Dermis blood vessel endothelial cell (primary cell): ENCODE measurements at regions not wholly inside any gene's neighbourhood (a gene's known extent, or its start where the extent isn't known, plus 50 kb on each side); places are given as distances from the start of the nearest gene placed in this dataset.

Experiments
- DNase-seq: peaks from one replicate; pipeline ENCODE4 v3.0.0; 2010

DNA sequence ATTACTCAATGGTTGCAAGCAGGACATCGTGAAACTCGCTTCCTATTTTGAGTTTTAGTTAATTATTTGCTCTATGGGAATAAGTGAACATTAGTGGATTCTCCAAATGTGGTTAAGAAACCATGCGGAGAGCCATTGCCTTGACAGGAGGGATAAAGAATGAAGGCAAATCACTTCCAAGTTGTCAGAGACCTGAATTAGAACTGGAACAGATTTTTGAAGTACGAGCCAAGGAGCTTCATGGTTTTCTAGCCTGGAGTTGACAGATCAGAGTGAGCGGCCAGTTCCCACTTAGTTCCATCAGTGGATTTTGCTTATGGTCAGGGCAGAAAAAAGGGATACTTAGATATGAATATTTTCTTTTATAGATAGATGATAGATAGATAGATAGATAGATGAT is 171.4 kb upstream of the CDH10 start:
- DNase-seq, result no peak

DNA sequence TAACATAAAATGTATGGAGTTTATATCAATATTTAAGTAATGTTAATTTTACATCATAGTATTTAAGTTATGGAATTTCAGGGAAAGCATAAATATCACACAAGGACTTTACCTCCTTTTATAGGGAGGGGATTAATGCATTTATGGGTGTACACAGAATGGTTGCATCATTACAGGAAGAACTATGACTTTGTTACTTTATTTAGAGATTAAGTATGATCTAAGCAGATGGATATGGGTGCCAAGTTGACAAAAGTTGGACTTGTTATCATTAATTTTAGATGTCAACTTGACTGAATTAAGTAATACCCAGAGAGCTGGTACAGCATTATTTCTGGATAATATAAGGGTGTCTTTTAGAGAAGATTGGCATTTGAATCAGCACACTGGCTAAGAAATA is 160.5 kb upstream of the CDH10 start:
- DNase-seq, result no peak

DNA sequence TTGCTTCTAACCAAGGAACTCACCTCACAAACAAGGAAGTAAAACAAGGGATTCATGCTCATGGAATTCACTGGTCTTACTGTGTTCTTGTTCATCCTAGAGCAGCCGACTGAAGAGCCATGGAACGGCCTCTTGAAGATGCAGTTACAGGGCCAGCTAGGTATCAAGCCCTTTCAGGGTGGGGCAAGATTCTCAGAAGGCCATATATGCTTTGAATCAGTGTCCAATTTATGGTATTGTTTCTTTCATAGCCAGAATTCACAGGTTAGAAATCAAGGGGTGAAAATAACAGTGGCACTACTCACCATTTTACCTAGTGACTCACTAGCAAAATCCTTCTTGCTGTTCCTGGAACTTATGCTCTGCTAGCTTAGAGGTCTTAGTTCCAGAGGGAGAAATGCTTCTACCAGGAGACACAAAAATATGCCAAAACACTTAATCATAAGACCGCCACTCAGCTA is 159.5 kb upstream of the CDH10 start:
- no peak for DNase-seq

DNA sequence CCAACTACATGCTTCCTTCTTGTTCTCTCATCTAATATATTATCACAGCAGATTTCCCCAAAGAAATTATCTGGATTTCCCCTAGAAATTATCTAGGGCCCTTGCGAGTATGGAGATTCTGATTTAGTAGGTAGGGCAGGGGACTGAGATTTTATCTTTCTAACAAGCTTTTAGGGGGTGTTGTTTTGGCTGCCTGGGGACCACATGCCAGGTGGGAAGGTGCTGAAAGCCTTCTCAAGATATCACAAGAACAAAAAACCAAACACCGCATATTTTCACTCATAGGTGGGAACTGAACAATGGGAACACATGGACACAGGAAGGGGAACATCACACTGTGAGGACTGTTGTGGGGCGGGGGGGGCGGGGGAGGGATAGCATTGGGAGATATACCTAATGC is 146.5 kb upstream of the CDH10 start:
- DNase-seq, result no peak

DNA sequence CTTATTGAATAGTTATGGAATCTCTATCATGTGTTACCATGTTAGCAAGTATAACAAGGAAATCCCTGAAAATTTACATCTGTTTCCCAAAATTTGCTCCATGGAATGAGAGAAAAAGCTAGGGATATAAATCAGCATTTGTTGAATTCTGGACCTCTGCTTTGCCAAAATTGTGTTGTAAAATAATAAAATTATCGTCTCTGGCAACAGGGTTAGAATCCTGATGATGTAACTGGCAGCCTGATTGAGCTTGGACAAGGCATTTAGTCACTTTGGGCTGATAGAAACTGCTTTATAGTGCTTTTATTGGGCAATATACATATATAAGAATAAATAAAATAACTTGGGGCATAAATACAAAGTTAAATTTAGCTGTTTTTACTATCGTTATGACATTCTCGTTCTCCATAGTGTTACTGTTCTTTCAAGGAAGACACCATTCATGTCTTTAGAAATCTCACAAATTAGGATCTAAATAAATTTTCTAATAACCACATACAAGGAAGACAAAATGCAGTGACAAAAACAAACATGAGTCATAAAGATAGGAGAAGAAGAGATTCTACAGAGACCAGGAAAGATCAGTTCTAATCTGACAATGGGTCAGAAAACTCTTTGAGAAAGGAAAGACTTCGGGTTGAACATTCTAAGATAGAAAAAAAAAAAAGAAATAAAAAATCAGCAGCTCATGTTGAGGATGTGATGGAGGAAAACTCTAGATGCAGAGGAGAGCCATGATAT is 145.0 kb upstream of the CDH10 start:
- DNase-seq, result no peak

DNA sequence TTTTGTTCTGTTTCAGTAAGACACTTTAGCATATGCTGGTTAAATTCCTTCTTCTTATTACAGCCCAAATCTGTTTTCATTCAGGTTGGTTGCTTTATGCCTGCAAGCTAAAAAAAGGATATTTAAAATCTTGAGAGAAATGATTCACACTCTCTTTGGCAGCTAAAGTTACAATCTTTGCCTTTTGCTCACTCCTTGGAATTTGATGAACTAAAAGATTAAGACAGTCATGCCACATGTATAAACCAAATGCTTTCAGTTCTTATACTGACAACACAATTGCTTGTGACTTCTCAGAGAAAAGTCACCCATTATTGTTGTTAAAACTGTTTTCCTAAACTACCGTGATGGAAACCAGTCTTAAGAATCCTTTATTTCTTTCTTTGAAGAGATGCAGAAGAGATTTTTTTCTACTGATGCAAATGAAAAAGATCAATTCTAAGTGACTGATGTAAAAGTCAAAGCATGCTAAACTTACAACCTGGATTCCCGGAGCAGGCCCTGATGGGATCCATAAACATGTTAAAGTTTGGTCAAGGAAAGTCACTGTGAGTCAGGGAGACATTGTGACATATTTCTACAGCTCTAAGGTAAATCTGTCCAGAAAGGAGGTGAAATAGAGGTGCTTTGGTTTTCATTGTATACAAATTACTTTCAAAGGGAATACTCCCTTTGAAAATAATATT is 144.2 kb upstream of the CDH10 start:
- DNase-seq, result no peak

DNA sequence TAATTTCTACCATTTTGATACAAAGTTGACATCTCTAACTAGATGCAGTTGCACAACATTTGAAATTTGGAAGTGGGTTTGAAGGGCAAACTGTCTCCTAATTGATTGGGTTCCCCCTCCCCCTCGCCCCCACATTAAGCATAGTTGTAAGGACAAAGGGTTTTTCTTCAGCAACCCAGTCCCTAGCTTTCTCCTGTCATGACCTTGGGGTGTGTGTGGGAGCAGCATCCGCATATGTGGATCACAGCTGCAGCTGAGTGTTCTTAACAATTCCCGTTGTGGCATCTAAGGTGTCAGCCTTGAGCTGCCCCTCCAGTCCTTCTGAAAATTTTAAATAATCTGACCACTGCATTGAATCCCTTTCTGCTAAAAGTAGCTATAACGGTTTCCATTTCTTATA is 141.3 kb upstream of the CDH10 start:
- no peak for DNase-seq

DNA sequence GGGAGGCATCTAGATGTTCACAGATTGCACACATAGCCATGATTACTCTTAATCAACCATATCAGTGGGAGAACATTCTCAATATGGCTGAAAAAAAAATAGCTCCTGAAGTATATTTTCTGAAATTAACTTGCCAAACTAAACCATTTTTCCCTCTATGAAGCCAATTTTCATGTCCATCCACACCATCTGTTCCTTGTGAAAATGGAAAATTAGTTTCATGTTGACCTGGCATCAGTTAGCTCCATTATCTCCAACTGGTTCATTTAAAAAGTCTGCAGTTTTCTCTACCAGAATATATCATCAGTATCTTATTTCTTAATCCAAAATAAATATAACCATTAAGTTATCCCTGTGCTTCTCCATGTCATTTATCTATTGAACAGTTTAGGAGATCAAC is 138.8 kb upstream of the CDH10 start:
- no peak for DNase-seq

DNA sequence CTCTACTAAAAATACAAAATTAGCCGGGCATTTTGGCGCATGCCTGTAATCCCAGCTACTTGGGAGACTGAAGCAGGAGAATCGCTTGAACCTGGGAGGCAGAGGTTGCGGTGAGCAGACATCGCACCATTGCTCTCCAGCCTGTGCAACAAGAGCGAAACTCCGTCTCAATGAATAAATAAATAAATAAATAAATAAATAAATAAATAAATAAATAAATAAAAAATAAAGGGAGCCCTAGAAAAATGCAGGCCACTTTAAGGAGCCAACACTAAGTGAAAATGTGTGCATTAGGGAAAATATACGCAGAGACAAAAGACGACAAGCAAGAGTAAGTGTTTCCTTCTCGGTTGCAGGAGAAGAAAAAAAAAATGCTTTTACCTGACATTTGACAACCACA is 132.6 kb upstream of the CDH10 start:
- DNase-seq, result no peak

DNA sequence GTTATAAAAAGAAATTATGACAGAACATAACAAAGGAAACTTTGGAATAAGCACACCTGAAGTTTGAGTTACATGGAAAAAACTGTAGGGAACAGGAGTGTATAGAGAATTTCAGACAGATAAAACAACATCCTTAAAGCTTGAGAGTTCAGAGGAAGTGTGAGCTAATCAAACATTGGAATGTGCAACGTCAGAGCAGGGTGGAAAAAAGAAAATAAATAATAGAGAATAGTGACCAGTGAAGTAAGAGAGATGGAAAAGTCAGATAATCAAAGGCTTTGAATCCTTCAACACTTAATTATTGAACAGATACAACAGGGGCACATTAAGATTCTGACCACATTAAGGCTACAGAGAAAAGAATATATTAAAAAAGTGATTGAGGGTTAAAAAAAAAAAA is 128.5 kb upstream of the CDH10 start:
- DNase-seq, result no peak

DNA sequence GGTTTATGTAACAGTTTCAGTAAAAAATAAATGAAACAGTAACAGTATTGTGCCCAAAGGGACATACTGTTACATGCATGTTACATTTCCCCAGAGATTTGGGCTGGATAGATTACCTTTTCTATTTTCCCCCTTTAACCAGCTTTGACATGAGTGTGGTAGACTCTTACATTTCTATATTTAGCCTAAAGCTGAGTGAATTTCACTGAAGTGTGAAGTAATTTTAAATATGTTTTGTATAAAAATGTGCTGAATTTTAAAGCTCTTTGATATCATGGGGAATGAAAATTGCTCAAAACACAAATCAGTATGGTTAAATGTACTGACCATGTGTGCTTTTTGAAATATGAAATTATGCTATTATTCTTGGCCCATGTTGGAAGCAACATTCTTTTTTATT is 122.3 kb upstream of the CDH10 start:
- no peak for DNase-seq

DNA sequence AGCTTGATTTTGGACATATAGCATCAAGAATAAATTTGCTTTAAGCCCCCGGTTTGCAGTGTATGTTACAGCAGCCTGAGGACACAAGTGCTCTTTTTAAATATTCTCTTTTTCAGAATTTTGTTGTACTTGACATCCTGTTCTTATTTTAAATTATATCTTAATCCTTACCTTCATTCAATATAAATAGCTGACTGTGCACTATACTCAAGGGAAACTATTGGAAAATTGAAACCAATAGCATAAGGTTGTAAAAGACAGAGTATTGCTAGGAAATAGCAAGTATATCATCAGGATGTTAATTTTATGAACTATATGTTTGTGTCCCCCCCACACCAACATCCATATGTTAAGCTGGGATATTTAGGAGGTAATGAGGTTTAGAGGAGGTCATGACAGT is 120.4 kb upstream of the CDH10 start:
- DNase-seq, result no peak

DNA sequence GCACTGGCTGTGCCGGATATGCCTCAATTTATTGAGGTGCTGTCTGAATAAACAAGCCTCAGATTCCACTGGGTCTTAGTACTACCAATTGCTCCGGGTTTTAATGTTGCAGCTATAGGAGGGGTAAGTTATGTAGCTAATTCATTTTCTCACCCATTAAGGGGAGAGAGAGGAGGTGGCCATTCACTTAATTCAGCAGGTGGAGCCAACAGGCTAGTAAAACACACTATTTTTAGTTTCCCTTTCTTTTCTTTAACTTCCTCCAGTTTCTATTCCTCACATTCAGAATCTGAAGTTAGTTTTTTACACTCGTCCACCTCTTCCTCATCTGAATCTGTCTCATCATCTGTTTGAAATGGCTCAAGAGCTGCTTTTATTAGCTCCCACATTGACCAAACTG is 105.6 kb upstream of the CDH10 start:
- no peak for DNase-seq

DNA sequence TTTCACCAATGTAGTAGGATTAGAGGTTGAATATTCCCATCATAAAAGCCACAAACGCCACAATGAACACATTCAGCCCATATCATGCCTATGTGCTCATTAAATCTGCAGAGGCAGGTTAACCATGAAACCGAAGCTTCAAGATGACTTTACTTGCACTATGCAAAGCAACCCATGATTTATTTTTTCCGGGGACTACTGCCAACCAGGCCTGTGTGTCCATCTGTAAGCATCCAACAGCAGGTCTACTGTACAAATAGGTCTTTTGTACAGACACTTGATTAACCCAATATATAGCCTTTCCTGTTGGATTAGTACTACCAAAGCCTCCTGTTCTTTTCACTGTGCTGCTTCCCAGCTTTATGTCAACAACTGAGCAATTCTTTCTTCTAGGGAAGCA is 104.9 kb upstream of the CDH10 start:
- no peak for DNase-seq

DNA sequence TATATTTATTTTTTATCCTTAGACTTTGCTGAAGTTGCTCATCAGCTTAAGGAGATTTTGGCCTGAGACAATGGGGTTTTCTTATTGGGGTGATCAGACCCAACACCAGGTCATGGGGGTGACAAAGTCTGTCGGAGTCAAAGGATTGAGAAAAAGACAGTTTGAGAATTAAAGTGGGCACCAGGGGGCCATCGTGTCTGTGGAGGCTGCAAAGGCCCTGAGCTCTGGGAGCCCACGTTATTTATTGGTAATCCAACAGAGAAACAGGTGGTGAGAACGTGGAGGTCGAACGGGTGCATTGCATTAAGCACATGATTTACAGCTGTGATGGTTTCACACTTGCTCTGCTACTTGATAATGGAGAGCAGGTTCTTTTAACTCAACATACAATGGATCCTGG is 102.5 kb upstream of the CDH10 start:
- no peak for DNase-seq

DNA sequence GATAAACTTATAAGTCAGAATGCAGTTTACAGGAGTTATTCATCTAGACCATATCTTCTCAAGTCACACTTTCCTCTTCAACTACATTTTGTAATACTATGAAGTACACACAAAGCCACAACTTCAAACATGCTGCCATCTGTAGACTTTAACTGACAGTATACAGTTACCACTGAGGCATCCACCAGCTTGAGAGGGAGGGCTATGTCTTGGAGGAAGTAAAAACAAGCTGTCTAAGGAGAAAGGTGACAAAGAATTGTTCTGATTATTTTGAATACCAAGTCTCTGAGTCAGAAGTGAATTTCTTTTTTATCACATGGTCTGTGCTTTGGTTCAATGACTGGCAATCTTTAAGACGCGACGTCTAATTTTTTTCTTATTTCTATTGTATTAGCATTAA is 97.6 kb upstream of the CDH10 start:
- no peak for DNase-seq

DNA sequence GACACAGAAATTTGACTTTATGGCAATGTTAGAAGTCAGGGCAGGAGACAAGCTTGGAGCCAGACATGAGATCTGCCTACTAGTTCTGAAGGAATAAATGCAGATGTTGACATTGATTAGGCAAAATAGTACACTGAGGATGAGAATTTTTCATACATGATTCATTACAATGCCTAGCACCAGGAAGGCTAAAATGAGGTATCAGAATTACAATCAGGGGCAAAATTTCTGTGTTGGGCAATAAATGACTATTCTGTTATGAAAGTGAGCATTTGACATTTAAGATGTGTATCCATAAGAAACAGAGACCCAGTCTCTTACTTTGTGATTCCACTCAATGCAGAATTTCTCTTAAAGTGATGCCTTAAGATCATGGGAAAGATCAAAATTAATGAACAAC is 92.4 kb upstream of the CDH10 start:
- DNase-seq, result no peak

DNA sequence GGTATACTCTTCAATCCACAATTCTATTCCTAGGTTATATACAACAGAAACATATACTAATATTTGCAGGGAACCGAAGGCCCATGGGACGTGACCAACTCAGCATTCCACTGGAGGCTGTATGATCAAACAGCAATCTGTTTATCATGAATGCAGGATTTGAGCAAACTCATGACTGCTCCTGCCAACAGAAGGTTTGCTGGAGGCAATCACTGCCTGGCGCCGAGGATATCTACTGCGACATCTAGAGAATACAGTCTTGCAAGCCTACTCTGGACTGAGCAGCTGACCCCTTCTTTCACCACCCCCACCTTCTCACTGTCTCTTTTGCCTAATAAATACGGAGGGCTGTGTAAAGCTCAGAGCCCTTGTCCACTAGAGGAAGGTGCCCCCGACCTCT is 90.5 kb upstream of the CDH10 start:
- no peak for DNase-seq

DNA sequence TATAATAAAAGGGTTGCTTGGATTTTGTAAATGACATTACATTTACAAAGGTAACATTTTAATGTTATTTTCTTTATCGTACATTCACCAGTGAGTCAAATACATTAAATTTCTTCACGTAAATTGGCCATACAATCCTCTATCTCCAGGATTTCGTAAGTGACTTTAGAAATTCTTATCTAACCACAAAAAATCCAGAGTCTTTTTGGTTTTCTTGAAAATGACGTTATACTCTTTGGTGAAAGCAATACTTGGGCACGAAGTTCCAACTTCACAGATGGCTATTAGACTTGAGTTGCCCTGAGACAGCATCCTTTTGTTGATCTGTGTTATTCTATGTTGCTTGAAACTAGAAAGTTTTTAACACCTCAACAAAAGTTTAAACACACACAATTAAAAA is 87.4 kb upstream of the CDH10 start:
- no peak for DNase-seq

DNA sequence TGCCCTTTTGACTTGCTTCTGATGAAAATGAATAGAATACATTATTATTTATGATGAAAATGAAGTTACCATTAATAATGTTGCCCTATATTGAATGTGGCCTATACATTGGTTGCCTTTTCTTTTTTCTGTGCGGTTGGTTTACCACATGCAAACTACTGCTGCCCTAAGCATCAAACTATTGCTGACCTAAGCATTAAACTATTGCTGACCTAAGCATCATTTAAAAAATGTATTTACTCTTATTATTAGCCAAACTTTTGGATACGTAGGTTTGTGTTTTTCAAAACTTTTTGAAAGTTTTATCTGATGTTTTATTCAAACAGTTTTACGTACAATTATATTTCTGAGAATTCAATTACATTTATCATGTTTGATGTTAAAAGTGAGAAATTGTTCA is 76.0 kb upstream of the CDH10 start:
- DNase-seq, result no peak

DNA sequence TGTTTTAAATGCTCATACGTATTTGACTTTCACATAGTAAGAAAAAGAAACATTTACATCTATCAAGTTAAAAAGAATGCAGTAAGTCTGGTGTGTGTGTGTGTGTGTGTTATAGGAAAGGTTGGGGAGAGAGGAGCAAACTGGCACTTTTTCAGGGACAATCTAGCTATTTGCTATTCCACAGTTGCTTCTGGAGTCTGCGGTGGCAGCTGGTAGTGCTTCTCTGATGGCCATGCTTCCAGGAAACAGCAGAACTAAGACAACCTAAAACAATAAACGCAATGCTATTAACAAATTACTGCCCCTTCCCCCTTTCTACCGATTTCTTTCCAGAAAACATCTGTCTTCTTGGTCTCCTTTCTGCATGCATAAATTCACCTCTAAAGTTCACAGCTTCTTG is 70.0 kb upstream of the CDH10 start:
- DNase-seq, result no peak

DNA sequence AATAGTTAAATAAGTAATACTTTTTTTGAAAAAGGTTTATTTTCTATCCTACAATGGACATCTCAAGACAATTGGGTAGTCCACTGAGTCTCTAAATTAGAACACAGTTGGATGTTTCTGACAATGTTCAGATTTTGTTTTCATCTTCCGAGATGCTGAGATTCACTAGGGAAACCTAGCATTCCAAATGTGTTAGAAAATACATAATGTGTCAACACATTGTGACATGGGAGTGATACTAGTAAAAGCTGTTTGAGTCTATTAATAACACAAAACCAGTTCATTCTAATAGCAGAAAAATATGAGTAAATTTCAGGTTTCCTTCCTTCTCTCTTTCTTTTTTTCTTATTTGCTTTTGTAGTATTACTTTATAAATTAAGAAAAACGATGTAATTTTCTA is 68.2 kb upstream of the CDH10 start:
- DNase-seq, result no peak

DNA sequence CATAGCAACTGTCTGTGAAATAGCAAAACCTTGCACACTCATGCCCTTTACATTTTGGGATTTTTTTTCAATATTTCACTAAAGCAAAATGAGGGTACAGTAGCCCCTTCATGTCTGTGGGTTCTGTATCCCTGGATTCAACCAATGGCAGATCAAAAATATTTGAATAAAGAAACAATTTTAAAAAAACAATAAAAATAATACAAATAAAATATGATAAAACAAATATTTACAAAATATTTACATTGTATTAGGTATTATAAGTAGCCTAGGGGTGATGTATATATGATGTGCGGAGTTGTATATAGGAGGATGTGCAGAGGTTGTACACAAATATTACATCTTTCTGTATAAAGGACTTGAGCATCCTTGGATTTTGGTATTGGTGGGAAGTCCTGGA is 67.3 kb upstream of the CDH10 start:
- no peak for DNase-seq

DNA sequence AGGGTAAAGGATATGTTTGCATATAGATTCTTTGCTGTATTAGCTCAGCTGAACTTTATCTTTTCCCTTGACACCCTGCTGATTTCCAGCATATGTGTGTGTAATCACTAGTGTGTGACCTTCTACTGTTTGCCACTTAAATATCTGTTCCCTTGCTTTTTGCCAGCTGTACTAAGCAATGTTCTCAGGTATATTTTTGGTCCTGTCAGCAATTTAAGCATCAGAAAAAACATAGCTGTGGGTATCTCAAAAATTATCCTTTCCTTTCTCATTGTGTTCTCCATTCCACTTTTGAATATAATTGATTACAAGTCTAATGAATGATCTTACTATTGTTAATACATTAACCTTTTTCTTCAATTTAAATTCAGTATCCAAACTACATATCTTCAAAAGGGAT is 59.2 kb upstream of the CDH10 start:
- DNase-seq, result no peak
